ENCODE measurements at regions not wholly inside any gene's neighbourhood (a gene's known extent, or its start where the extent isn't known, plus 50 kb on each side); places are given as distances from the start of the nearest gene placed in this dataset.
"Not testable (repeated sequence)": the region's sequence is repeated elsewhere in the genome, so short reads cannot be mapped to it uniquely, and the experiment has no call there.

DNA sequence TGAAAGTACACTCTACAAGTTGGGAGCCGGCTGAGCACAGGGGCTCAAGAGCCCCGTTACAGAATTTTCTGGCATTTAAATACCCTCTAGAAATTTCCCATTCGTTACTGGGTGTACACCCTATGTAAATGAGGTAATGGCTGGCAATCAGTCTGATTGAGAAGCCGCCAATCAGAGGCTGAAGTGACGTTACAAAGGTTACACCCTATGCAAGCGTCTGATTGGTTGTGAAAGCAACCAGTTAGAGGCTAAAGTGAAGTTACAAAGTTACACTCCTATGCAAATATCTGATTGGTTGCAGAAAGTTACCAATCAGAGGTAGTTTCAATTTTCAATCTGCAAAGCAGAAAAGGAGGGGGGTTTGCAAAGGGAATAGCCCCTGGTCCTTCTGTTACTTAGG is 88.1 kb upstream of the LRPAP1 start:
- TF ChIP-seq, protein P1, sequence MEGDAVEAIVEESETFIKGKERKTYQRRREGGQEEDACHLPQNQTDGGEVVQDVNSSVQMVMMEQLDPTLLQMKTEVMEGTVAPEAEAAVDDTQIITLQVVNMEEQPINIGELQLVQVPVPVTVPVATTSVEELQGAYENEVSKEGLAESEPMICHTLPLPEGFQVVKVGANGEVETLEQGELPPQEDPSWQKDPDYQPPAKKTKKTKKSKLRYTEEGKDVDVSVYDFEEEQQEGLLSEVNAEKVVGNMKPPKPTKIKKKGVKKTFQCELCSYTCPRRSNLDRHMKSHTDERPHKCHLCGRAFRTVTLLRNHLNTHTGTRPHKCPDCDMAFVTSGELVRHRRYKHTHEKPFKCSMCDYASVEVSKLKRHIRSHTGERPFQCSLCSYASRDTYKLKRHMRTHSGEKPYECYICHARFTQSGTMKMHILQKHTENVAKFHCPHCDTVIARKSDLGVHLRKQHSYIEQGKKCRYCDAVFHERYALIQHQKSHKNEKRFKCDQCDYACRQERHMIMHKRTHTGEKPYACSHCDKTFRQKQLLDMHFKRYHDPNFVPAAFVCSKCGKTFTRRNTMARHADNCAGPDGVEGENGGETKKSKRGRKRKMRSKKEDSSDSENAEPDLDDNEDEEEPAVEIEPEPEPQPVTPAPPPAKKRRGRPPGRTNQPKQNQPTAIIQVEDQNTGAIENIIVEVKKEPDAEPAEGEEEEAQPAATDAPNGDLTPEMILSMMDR (IDR thresholded peaks at IDR 0.05) = not testable (repeated sequence)
- TF ChIP-seq POLR2A (IDR thresholded peaks at IDR 0.05) = not testable (repeated sequence)

All from body of pancreas (tissue), 4 donors.